GOT3 (cell line): ENCODE measurements at regions not wholly inside any gene's neighbourhood (a gene's known extent, or its start where the extent isn't known, plus 50 kb on each side); places are given as distances from the start of the nearest gene placed in this dataset.
"Not testable (repeated sequence)": the region's sequence is repeated elsewhere in the genome, so short reads cannot be mapped to it uniquely, and the experiment has no call there.

Source experiments
- DNase-seq: peaks from one replicate; lab custom pipeline; 2025; ENCODE audit warnings: mixed read lengths; lab: John Stamatoyannopoulos, UW

DNA sequence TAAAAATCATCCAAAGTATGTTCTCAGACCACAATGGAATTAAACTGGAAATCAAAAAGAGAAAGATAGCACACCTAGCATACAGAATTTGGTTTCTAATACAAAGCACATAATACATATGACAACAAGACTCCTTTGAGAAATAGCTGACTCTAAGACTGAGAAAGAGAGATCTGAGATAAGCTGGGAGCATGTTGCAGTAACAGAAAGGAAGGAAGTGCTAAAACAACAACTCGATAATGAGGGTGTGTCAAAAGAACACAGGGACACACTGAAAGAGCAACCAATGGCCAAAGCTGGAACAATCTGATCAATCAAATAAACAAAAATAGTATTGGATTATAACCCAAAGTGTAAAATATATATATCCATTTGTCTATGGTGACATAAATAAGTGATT lies 586.6 kb downstream of the C4orf33 start:
- no peak for DNase-seq

DNA sequence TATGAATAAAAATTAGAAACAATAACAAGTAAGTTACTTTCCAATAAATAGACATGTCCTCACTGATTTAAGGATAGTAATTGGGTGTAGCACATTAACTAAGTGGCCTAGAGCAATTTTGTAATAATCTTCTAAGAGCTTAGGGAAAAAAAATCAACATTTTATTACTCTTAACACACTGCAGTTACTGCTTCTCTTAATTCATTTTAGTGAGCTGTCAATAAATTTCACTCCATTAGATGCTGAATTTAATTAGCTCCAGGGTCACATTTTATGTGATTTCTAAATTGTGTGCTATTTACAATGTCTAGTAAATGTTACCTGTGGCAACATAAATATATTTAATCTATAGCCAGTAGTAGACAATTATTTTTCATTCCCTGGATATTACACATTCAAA lies 612.0 kb downstream of the C4orf33 start:
- no peak for DNase-seq

DNA sequence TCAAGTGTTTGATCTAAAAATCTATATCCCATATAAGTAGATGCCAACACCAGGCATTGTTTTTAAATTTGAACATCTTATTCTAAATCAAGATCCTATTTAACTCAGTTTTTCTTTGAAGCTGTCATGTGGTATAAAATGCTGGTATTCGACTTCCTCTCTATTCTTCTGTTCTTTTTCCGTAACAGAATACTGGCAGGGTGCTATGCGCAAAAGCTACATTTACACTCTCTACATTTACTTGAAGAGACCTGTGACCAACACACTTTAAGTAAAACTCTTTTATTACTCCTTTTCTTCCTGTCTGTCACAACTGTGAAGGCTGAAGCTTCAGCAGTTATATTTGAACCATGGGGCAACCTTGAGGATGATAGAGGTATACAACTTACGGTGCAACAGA lies 612.8 kb downstream of the C4orf33 start:
- no peak for DNase-seq

DNA sequence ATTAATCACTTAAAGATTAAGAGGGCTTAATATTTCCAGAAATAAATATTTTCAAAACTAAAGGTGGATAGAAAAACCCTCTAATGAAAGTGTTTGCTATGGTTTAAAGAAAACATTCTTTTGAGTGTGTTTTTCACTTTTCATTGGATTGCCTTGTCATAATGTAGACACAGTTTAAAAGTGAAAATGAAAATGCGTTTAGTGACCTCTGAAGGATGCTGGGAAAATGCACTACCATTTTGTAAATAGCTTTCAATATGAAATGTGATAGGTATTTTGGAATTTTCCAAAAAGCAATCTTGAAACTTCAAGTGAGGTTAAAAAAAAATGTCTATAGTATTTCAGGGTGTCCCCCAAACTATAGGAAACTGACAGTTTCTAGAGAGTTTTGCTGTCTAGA lies 642.2 kb downstream of the C4orf33 start:
- DNase-seq: no peak

DNA sequence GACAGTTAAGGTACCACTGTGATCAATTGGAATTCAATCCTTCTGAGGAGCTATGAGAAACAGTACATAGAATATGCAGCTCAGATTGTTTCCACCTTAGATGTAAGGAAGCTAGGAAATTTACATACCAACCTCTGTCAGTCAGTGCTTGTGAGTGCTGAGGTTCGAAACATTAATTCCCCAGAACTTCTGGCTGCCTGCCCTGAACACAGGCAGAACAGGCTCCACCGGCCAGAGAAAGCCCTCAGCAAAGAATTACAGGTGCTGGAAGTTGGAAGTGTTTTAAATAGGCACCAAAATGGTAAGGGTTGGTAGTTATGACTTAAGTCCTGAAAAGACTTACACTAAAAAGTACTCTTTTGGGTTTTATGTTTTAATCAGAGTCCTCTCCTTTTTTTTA lies 651.8 kb downstream of the C4orf33 start:
- no peak for DNase-seq

DNA sequence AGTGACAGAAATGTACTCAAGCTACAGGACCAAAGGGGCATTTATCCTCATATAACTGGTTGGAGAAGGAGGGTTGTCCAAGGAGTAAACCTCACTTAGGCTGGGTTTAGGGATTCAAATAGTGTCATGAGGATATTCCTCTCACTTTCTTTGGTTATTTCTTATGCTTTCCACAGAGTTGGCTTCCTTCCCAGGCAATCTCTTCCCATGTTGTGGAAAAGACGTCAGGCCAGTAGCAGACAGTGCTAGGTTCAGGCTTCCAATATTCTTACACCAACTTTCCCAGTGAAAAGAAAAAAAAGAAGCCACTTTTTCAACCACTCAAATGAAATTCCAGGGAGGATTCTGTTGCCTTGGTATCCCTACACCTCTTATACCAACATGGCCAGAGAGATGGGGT lies 653.0 kb downstream of the C4orf33 start:
- no peak for DNase-seq

DNA sequence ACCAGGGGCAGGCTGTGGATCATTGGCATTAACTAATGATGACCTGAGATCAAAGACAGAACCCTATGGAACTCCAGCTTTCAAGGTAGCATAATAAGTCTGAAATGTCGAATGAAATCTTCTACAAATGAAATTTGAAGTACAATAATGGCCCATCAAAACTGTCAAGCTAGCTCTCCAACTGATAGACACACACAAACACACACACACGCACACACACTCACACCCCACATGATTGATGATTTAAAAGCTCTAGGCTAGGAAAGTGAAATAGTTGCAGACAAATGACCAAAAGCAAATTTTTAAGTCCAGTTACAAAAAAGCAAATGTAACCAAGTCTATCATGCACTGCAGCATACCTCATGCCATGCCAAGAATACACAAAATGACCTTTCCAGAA lies 655.7 kb downstream of the C4orf33 start:
- no peak for DNase-seq

DNA sequence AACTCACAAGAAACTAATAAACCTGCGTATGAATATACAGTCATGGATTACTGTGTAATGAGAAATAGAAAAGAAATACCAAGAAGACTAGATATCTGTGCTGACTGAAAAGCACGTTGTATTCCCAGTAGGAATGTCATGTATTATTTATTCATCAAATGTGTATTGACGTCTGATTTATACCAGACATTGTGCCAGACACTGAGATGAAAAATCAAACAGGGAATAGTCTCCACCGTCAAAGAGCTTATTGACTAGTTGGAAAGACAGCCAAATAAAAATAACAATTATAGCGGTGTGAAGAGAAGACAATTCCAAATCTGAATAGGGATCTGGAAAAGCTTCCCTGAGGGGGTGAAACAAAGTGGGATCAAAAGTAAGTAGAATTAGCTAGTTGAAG lies 687.6 kb downstream of the C4orf33 start:
- DNase-seq: no peak

DNA sequence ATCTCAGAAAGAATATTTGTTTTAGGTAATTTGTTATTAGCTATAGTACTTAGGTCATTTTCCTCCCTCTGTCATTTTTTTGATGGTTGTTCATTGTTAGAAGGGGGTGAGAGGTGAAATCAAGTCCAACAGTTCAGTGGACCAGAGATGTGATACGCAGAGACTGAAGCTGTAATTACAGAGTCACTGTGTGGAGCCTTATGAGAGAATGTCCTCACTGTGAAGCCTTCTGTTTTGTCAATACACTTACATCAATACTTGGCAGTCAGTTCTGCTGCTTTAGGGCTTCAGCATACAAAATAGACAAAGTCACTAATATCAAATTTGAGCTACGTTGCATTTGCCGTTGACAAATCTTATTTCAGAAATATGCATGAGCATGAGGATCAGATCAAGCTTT lies 692.5 kb downstream of the C4orf33 start:
- no peak for DNase-seq

DNA sequence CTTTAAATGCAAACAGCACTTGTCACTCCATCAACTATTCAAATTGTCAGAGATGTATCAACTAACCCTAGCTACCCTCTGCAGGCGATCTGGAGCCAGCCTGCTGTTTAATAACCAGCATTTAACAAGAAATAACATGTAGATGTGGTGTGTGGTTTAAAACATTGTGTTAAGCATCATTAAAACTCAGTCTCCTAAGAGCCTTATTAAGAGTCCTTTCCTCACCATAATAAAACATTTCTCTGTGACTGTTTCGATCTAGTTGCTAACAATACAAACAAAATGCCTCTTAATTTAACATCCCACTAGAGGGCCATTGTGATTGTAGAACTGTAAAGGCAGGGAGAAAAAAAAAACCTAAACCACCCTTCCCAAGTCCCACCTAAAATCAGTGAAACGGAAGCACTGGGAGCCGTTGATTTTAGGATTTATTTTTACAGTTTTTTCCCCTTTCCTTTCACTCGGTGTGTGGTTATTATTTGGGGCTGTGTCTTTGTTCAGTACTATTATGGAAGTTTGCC lies 708.6 kb downstream of the C4orf33 start:
- DNase-seq: no peak

DNA sequence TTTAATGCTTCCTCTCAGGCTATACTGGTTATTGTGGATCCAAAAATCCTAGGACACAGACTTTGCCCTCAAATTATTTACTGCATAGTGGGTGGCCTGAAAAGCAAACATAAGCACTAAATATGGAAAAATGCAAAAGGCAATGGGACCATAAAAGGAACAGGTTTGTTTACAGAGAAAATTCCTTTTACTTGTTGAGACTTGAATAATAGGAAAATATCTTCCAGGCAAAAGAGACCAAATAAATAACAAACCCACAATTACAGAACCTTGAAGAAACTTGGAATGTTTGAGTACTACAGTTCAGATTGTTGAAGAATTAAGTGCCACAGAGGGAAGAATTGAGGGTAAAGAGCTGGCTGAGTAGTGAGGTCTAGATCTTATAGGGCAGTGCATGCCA lies 711.0 kb downstream of the C4orf33 start:
- no peak for DNase-seq

DNA sequence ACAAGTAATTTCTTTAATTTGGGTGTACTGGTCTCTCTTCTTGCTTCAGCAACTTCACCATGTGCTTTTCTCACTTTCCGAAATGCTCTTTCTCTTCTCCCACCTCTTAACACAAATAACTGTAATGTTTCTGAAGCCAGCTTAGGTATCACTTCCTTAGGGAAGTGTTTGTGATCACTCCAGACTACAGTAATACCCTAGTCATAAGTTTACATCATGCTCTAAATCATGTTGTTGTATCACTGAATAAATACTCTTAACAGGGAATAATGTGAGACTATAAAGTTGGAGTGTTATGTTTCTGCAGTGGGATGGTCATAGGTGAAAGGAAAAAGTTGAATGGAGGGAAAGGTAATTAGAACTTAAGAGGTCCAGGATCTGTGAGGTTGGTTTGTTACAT lies 712.3 kb downstream of the C4orf33 start:
- no peak for DNase-seq

DNA sequence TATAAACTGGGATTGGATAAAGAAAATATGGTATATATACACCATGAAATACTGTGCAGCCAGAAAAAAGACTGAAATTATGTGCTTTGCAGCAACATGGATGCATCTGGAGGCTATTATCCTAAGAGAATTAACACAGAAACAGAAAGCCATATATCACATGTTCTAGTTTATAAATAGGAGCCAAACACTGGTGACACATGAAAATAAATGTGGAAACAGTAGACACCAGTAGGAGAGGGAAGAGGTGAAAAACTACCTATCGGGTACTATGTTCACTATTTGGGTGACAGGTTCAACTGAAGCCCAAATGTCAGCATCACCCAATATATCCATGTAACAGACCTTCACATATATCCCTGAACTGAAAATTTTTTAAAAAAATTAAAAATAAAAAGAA lies 725.1 kb downstream of the C4orf33 start:
- no peak for DNase-seq

DNA sequence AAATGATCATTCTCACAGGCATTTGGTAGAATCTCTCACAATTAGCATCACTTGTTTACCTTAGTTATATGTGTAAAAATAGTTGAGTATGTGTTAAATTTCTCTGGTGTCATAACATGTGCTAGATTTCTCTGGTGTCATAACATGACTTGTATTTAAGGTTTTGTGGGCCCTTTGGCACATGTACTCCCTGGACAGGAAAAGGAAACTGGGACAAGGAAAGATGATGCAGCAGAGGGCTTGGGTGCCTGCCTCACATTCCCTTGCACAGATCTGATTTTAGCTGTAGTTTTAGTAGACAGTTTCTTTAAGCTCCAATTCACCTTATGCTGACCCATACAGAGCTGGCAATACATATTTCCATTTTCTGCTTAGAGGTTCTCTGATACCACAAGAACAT lies 726.0 kb downstream of the C4orf33 start:
- DNase-seq: no peak

DNA sequence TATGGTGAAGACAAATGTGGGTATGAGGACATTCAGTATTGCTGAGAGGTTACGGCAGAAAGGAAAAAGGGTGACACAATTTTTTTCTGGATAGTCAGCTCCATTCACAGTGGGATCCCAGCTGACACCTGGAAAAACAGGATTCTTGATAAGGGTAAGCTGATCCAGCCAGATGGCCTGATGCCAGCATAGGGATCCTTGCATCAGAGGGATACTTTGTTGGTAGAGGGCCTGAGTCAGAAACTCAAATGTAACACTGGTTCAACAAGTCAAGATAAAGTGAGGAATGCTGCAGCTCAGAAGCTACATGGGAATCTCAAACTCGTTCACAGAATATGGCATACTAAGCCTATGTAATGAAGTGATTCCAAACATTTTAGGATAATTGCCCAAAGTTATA lies 726.7 kb downstream of the C4orf33 start:
- no peak for DNase-seq

DNA sequence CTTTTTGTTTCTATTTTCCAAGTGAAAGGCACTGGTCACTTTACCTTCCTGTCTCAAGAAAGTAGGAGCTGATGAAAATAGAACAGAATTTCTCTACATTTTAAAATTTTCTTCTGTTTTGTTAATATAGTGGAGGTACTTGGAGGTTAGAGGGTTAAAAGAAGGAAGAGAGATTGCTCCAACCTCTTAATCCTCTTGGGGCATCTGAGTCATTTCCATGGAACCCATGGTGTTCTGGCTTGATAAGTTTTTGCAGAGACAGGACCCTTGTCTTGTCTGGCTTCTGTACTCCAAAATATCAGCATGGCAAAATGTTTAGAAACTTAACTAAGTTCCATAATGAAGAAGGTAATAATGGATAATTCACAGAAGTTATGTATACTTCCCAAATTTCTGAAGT lies 727.2 kb downstream of the C4orf33 start:
- DNase-seq: no peak

DNA sequence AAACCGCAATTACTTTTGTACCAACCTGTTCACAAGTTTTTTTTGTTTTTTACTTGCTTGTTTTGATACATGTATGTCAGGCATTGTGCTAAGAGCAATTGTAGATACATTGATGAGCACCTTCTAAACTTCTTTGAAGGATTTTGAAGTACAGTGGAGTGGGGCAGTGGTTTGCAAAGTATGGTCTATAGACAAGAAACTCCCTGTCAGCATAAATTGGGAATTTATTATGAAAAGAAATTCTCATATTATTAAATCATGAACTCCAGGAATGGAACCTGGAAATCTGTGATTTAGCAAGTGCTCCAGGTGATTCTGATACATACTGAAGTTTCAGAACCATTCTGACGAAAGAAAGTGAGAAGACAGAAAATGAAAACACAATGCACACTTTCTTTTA lies 733.4 kb downstream of the C4orf33 start:
- DNase-seq: no peak

DNA sequence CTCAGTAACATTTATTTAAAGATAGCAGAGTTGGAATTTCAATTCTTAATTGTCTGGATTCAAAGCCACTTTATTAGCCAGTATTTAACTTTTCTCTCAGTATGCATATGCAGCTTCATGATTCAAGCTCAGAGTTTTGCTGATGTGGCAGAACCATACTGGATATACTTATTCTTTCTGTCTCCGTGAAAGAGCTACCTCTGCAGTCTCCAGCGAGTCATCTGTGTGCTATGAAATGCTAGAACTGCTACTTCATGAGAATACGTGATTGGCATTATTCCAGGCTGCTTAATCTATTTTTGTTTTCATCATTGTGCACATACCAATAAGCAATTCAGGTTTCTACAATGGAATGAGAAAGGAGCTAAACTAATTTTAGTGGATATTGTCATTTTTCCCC lies 743.7 kb downstream of the C4orf33 start:
- DNase-seq: no peak

DNA sequence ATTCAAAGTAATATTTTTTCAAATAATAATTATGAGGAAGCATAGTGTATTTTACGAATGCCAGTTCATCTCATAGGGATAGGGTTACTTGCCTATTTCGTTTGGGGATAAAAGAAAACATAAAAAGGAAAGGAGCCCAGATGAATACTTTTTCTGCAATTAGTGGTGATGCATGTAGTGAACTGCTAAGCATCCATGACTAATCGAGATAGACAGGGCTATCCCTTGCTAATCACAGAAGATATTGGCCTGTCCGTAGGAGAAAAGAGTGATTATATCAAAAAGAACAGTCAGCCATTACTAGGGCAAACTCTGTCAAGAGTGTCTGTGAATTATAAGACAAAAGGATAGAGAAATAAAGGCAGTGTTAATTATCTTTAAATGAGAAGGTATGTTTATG lies 746.1 kb downstream of the C4orf33 start:
- DNase-seq: no peak

DNA sequence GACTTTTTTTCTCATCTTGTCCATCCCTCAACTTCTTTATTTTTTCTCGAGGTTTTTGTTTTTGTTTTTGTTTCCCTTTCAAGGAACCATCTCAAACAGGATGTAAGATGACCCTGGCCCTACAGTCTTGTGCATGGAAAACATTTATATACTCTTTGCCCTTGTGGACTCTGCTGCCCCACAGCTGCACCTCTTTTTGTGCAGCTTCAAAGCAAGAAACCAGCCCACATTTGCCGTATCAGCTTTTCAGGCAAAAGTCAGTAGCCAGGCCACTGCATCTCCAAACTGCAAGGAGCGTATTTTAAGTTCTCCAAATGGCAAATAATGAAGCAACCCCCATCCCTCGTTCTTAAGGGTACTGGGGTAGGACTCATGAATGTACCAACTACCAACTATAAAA lies 756.5 kb downstream of the C4orf33 start:
- DNase-seq: no peak

DNA sequence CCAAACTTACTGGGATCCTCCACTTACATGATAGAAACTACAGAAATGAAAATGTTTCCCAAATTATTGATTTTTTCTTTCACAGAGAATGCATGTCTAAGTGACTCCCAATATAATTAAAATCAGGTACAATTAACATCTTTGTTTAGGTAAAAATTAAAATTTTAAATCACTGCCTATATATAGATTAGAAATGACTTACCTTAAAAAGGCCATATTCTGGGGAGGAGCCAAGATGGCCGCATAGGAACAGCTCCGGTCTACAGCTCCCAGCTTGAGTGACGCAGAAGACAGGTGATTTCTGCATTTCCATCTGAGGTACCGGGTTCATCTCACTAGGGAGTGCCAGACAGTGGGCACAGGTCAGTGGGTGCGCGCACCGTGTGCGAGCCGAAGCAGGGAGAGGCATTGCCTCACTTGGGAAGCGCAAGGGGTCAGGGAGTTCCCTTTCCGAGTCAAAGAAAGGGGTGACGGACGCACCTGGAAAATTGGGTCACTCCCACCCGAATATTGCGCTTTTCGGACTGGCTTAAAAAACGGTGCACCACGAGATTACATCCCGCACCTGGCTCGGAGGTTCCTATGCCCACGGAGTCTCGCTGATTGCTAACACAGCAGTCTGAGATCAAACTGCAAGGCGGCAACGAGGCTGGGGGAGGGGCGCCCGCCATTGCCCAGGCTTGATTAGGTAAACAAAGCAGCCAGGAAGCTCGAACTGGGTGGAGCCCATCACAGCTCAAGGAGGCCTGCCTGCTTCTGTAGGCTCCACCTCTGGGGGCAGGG lies 757.9 kb downstream of the C4orf33 start:
- DNase-seq: not testable (repeated sequence)

DNA sequence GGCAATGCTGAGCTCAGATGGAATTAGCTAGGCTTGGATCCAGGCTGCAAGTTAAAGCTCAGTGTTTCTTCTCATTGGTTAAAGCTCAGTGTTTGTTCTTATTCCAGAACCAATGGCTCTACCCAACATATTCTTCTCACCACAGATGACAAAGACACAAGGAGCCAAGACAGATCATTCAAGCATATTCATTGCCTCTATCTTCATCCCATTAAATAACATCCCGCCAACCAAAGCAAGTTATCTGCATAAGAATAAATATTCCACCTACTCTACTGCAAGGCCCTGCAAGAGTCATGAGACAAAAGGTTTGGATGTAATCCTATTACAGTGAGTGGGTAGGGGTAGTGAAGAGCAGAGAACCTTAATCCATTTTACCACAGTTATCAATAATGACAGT lies 766.5 kb downstream of the C4orf33 start:
- DNase-seq: no peak

DNA sequence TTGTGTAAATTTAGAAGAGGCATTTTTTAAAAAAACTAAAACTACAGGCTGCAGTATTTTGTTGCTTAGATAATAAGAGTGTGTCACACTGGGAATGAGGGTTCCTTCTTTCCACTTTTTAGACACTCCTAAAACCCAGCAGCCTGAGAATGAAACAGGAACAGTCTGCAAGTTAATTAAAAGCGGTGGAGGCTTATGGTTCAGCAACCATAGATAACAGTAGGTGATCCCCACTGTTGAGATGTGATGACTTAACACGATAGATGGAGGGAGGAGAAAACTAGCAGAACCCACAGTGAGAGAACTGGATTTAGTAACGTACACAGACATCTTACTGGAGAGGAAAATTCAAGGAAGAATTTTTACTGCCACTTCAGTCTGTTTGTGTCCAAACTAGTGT lies 767.3 kb downstream of the C4orf33 start:
- DNase-seq: no peak

DNA sequence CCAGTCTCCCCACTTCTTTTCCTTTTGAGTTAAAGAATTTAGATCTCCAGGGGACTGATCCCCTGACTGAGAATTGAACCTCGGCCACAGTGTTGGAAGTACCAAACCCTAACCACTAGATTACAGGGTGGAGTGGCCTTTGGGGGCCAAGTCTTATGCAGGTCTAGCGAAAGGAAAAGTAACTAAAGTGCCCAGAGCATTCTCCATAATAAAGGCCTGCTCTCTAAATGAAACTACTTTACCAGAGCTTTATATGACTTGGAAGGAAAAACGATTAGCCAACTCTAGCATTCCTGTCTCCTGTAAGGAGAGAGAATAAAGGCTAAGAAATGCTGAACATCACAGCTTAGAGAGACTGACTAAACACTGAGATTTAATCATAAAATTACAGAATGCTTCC lies 788.0 kb downstream of the C4orf33 start:
- DNase-seq: no peak
